ENCODE measurements at regions not wholly inside any gene's neighbourhood (a gene's known extent, or its start where the extent isn't known, plus 50 kb on each side); places are given as distances from the start of the nearest gene placed in this dataset.

DNA sequence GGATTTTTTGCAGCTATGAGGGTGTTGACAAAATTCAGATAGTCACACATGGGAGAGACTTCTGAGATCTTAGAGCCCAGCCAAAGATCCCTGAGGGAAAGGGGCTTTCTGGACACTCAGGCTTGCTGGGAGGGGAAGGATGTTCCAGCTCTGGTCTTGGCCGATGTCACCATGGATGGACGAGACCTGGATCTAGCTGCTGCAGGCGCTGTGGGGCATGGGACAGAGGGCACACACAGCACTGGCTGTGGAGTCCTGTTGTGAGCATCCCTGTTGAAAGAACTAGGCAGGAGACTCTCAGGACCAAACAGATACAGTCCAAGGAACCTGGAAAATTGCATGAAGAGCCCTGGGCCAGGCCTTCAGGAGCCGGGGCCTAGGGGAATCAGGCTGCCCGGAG is 80.1 kb upstream of the SDK2 start:
- DNase-seq (ENCODE audit: low spot score) = no peak

DNA sequence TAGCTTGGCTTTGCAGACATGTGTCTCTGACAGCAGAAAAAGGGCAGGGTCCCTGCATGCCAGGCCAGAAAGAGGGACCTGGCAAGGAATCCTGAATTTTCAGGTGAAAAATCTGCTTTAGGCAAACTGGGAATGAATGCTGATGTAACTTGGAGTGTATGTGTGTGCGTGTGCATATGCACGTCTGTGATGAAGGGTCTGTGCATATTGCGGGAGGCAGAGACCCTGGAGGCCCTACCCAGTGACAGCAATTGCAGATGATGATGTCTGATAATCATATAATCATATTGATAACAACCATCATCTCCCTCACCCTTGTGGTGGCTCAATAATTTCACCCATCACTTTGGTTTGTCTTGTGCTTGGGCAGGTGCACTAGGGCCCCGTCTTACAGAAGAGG is 80.7 kb upstream of the SDK2 start:
- DNase-seq (ENCODE audit: low spot score) = no peak

DNA sequence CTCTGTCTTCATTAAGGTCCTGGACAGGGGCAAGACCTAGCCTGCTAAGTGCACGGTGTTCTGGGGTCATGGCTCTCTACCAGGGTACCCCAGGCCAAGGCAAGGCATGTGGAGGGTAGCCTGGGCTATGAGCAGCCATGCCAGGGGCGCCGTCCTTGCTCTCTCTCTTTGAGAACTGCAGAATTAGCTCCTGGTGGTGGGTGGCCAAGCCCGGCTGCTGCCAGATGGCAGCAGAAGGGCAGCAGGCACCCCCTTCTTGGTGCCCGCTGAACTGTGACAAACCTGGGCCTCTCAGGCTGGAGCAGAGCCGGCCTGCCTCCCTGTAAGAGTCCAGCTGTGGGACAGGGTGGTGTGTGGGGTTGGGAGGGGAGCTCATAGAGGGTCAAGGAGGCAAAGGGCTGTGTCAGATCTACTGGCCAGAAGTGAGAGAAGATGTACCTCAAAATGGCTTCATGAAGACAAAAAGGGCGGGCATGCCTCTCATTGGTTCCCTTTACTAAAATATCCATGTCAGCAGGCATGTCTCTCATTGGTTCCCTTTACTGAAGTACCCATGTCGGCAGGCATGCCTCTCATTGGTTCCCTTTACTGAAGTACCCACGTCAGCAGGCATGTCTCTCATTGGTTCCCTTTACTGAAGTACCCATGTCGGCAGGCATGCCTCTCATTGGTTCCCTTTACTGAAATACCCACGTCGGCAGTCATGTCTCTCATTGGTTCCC is 81.7 kb upstream of the SDK2 start:
- DNase-seq (ENCODE audit: low spot score) = no peak

DNA sequence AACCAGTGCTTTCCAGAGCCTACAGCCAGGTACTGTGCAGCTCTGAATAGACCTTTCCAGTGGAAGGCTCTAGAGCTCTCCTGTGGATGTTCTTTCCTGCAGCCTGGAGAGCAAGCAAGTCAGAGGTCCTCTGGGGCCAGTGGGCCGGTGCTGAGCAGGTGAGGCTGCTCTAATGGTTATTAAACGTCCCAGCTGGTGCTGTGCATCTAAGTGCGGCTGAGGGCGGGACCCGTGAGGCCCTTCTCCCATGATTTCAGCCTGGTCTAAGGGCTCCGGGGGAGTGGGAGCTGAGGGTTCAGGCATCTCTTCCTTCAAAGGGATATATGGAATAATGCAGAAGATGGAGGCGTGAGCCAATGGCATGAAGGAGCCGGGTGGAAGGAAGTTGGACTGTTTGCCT is 83.7 kb upstream of the SDK2 start:
- DNase-seq (ENCODE audit: low spot score) = no peak

DNA sequence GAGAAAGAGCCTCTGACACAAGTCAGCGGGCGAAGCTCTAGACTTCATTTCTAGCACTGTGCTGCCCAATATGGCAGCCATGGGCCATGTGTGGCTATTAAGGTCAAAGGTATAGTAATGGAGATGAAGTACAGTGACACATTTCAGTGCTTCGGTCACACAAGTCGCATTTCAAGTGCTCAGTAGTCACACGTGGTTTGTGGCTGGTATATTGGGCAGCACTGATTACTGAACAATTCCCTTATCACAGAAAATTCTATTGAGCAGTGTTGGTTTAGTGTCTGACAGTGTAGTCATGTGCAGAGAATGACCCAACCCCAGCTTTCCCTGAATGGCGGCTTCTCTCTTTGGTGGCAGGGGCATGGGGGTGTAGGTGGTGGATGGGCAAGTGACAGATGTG is 84.9 kb upstream of the SDK2 start:
- no peak for DNase-seq (ENCODE audit: low spot score)

DNA sequence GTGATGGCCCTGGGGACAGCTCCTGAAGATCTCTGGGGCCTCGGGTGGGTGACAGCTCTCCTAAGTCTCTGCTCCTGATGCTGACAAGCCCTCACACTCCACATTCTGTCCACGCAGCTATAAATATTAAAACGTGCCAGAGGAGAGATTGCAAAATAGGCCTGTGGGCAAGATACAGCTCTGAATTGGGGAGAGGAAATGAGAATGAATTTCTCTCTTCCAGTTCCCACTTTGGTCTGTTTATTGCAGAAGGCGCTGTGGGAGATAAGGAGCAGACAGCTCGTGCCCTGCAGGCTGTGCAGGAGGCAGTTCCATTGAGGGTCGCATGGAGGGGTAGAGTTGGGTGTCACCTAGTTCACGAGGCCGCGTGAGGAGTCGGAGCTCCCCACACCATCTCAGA is 87.5 kb upstream of the SDK2 start:
- no peak for DNase-seq (ENCODE audit: low spot score)

DNA sequence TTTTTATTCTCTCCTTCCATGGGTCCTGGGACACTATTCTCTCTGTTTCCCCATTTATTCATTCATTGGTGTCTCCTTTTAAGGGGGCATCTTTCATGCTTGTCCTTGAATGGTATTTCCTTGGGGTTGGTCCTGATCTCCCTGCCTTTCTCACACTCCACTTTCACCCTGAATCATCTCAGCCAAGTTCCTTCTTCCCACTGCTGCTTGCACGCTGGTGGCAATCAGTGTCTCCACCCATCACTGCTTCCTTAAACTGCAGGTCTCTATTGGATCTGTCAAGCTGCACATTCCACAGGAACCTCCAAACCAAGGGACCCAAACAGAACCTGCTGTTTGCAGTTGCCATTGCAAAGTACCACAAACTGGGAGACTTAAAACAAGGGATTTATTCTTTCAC is 89.3 kb upstream of the SDK2 start:
- no peak for DNase-seq (ENCODE audit: low spot score)

DNA sequence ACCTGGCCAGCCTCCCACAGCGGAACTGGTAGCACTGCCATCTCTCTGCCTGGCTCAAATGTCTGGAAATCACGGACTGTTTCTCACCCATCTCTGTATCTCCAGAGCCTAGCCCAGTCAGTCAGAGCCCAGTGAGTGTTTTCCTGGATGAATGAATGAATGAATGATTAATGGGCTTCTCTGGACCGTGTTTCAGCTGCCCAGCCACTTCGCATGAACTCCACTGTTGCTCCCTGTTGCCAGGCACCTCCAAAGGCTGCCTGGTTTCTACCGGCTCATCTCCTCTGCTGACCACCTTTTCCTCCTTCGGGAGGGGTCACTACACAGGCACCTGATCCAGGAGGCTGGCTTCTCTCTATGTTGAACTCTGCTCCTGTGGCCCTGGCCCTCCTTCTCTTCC is 91.0 kb upstream of the SDK2 start:
- no peak for DNase-seq (ENCODE audit: low spot score)

DNA sequence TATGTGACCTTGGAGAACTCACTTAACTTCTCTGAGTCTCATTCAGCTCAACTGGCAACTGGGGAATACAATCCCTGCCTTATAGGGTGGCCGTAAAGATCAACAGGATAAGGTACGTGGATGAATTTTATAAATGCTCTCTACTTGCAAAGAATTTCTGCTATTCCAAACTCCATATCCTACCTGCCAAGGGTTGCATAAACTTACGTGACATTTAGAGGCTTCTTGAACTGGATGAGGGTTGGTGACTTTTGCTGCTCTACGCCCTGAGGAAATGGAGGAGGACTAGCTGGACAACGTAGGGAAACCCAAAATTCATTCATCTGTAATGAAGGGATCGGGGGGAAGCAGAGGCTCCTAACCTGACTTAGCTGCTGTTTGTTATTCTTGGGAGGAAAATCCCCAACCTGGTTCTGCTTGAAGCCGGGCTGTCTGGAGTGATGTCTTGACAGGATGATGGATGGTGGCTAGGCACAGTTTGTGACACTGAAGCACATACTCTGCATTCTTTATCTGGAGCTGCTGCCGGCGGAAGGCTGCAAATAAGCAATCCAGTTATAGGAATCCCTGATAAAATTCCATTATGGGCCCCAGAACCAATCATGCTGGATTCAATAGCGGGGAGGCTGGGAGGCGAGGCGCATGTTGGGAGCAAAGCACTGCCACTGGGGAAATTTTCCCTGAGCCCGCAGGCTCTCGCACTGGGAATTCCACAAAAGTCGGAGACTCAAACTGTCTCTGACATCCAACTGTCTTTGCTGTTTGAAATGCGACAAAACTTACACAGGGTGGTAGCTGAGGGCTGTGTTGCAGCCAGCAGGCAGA is 94.7 kb upstream of the SDK2 start:
- DNase-seq (ENCODE audit: low spot score) = no peak

DNA sequence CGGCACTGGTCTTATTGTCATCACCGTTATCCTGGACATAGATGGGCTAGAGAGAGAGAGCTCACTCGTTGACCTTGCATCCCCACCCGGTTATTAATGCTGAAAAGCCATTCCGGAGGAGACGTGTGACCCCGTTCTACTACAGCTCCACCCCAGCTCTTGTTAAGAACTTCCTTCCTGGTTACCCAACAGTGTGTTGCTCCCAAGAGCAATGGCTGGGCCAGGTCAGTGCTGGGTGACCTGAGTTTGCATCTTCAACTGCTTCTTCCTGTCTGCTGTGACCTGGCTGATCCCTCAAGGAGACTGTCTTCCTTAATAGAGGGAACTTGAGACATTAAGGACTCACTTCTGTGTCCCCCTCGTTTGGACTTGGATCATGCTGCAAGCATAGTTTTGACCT is 96.1 kb upstream of the SDK2 start:
- no peak for DNase-seq (ENCODE audit: low spot score)

DNA sequence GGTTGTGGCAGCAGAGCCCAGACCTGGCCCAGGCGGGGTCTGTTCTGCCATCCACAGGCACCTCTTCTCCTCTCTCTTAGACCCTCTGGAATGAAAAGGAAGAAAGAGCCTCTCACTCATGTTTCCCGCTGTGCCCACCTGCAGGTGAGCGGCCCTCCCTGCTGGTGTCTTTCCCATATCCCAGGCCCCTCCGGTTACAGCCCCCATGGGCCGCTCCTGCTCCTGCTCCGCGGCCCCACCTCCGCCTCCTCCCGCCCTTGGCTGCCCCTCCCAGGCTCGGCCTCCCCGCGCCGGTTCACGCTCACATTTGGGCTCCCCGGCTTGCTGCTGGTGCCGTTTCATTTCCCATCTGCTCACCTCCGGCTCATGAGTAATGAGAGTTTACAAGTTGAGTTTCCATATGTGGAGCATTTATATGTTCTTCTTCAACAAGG is 98.7 kb upstream of the SDK2 start:
- no peak for DNase-seq (ENCODE audit: low spot score)

DNA sequence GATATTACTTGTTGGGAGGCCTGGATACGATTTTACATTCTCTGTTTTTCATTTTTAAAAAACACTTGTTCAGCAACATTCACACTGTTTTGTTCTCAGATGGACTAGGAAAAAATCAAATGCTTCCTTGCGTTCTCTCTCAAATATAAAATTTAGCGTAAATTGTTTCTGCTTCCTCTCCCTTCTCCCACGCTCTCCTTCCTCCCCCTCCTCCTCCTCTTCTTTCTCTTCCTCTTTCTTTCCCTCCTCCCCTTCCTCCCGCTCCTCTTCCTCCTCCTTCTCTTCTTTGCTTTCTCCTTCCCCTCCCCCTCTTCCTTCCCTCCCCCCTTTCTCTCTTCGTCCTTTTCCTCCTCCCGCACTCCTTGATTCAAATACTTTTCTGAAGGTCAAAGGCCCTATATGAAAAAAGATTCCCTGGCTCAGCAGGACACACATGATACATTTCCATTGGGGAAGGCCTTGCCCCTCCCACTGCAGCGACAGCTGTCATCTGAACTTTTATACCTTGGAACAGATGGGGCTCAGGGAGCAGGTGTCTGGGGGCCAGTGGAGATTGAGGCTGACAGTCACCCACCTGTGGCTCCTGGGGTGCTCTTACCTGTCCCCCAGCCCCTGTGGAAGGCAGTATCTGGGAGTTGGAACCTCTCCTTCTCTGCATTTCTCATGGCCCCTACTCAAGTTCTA is 99.4 kb upstream of the SDK2 start:
- no peak for DNase-seq (ENCODE audit: low spot score)

DNA sequence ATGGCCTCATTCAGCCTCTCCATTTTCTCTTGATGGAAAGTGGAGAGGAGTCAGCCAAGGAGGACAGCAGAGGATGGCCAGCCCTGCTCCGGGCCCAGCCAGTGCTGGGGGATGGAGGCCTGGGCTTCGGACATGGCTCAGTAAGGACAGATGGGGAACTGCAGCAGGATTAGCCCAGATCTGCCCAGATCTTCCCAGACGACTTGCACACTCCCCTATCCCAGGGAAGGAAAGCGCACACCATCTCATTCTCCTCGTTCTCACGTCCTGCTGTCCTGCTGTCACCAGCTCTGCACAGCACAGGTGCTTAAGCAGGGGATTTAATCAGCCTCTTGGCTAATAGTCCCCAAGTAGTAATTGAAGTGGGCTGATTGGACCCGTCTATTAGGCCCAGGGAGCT is 100.2 kb upstream of the SDK2 start:
- DNase-seq (ENCODE audit: low spot score) = no peak

DNA sequence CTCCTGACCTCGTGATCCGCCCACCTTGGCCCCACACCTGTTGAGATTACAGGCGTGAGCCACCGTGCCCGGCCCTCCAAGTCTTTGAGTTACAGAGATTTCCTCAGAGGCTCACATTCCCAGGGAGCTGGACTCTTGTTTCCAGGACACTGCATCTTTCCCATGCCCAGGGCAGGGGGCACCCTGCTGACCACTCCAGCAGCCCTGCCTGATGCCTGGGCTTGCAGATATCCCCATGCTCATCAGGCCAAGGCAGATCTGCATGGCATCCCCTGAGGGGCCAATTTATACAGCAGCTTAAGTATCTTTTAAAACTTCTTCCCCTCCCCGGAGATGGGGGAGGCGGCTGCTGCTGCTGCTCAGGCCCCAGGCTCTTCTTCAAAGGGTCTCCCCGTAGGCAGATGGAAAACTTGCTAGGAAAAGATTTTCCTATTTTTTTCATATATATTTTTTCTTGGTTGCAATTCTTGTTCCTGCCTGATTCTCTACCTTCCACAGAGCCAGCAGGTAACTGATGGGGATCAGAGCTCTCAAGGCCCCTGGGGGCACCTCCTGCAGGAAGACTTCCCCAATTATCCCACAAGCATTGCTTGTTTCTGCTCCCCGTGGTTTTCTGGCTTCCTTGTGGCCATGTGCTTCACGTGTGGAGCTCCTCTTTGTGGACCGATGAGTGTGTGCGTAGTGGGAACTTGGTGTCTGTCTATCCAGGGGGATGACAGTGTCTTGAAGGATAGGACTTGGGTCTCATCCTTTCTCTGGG is 102.2 kb upstream of the SDK2 start:
- no peak for DNase-seq (ENCODE audit: low spot score)

DNA sequence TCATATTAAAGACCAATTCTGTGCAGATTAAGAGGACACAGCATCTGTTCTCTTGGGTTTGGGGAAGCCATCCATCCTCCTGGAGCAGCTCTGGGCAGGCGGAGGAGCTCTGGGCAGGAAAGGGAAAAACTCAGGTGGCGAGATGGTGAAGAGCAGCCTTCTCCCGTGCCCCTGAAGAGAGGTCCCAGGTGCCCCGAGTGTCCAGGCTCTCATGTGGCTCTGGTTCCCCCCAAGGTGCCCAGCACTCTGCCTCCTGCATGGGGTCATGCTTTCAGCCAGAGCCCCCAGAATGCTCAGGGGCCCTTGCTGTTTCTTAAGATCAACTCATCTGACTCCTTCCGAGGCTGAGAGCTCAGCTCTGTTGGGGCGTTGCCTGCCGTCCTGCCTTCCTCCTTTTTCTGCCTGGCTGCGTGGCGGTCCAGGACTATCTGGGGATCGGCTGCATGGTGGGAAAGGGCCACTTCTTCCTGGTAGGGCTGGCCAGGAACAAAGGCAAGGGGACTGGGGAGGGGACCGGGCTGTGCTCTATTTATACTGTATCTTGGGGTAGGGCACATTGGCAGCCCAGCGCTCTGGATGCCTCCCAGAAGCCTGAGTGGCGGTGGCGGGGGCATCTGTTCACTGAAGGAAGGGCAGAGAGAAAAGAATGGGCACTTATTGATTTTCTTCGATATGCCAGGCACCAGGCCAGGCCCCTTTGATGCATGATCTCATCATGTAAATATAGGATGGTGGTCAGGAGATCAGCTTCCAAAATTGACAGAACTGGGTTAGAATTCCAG is 103.2 kb upstream of the SDK2 start:
- no peak for DNase-seq (ENCODE audit: low spot score)

DNA sequence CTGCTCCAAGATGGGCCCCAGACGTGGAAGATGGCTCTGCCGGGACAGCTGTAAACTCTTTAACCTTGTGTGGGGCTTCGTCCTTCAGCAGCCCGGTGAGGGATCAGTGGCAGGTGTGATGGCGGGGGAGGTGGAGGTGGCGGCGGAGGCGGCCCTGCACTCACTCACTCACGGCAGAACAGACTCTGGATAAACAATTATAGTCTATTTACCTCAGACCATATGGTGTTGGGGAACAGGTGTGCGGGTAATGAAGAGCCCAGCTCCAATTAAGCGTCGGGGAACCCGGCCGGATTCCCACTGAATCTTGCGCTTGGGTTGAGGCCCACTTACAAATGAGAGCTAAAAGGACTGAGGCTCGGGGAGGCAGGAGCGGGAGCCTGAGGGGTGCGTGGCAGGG is 104.3 kb upstream of the SDK2 start:
- peak; percentile 70 for DNase-seq (ENCODE audit: low spot score)

DNA sequence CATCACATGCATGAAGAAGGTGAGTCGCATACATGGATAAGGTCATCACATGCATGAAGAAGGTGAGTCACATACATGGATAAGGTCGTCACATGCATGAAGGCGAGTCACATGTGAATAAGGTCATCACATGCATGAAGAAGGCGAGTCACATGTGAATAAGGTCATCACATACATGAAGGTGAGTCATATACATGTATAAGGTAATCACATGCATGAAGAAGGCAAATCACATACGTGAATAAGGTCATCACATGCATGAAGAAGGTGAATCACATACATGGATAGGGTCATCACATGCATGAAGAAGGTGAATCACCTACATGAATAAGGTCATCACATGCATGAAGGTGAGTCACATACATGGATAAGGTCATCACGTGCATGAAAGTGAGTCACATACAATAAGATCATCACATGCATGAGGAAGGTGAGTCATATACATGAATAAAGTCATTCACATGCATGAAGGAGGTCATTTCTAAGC is 105.1 kb upstream of the SDK2 start:
- no peak for DNase-seq (ENCODE audit: low spot score)

DNA sequence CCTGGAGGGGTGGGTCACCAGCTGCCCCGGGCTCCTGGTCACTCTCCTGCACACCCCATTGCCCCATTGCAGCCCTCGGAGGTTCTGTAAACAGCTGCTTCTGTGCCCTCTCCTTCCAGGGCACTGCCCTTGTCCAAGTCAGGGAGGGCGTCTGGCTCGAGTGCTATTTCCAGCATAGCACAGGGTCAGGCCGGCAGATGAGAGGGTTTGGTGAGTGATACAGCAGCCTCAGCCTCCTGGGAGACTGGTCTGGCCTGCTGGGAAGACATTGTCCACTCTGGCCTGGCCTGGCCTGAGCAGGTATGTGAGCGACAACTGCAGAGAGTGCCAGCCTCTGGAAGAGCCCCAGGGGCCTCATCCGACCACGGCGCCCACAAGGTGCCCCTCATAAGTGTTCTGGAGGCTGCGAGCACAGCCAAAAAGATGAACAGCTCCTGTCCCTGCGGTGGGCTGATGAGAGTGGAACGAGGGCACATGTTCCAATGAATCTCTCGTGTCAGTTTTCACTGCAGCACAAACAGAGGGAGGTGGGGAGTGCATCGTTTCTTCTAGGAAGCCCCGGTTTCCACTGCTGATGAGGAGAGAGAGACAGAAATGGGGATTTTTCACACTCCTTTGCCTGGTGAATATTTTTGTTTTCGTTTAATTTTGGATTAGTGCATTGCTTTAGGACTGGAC is 105.8 kb upstream of the SDK2 start:
- DNase-seq (ENCODE audit: low spot score) = no peak

DNA sequence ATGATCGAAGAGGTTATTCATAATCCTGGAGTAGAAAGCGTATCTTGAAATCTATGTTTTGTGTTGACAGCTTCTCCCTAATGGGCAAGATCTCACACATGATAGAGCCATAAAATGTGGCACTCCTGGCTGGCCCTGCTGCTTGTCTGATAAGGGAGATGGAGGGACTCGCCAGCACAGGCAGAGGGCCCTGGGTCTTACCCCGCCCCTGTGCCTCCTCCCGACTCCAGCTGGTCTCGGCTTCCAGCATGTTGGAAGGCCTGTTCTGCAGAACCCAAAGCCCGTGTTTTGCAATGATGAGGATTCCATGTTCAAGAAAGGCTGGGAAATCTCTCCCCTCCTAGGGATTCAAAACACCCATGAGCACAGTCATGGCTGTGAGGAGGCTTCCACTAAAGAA is 106.7 kb upstream of the SDK2 start:
- DNase-seq (ENCODE audit: low spot score) = no peak

DNA sequence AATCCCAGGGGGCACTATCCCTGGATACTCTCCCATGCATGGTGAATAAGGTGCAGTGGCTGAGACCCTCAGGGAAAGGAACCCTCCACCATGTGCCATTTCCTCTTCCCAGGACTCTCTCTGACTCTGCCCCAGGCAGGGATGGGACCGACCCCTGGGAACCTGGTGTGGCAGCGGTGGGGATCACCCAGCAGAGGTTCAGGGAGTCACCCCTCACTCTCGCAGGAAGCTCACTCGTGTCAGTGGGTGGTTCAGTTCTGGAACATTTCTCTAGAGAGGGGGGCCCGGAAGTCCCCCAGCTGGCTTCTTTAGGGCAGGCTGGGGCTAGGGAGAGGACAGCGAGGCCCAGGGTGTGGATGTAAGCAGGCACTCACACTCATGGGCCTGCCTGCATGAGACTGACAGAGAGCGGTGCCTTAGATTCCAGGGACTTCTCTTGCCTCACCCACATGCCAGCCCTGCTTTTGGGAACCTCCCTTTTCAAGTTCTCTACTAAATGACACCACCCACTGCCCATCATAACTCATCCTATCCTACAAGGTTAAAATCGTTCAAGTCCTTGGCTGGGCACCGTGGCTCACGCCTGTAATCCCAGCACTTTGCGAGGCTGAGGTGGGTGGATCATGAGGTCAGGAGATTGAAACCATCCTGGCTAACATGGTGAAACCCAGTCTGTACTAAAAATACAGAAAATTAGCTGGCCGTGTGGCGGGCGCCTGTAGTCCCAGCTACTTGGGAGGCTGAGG is 109.7 kb upstream of the SDK2 start:
- DNase-seq (ENCODE audit: low spot score) = no peak

Data from cerebellar cortex (tissue), 1 donor.